ENCODE measurements at regions not wholly inside any gene's neighbourhood (a gene's known extent, or its start where the extent isn't known, plus 50 kb on each side); places are given as distances from the start of the nearest gene placed in this dataset.

- H3K79me2 ChIP-seq (ENCODE audit: low read length): no peaks in the 10 kb centered on the region
- H4K20me1 ChIP-seq (ENCODE audit: insufficient read depth, low read length): no peaks in the 10 kb centered on the region
- H3K9ac ChIP-seq (ENCODE audit: low read length): no peak overlapping the region
- H3F3A ChIP-seq (ENCODE audit: insufficient read depth, low read length): no peaks in the 10 kb centered on the region
- no peaks in the 10 kb centered on the region for H3K4me1 ChIP-seq (ENCODE audit: low read length)
- no peak overlapping the region for H2AFZ ChIP-seq (ENCODE audit: low read length)
- no peaks in the 10 kb centered on the region for H3K9me2 ChIP-seq (replicated peaks; ENCODE audit: insufficient read depth, low read length)
- no peak for DNase-seq
- no peak overlapping the region for H3K27ac ChIP-seq (ENCODE audit: low read length)
- no peaks in the 10 kb centered on the region for H3K27me3 ChIP-seq (replicated peaks; ENCODE audit: insufficient read depth, low read length)
- H3K4me2 ChIP-seq (ENCODE audit: low read depth, low read length): no peak overlapping the region
- no peaks in the 10 kb centered on the region for H3K9me3 ChIP-seq (replicated peaks; ENCODE audit: insufficient read depth, low read length)
- no peak for TF ChIP-seq EZH2phosphoT487 (IDR thresholded peaks at IDR 0.05; ENCODE audit: low read length)
- TF ChIP-seq CTCF (IDR thresholded peaks at IDR 0.05; ENCODE audit: low read length): no peak
- TF ChIP-seq EZH2 (optimal IDR thresholded peaks at IDR 0.05; ENCODE audit: low read depth, low read length): no peak
- H3K4me3 ChIP-seq (ENCODE audit: low read length): no peak overlapping the region
- no peaks in the 10 kb centered on the region for H3K36me3 ChIP-seq (replicated peaks; ENCODE audit: insufficient read depth, low read length)
Measured at GRCh38 chr18:57855551-57855950, 52.4 kb upstream of the ATP8B1 start.

- H3K4me1 ChIP-seq (ENCODE audit: low read length): no peaks in the 10 kb centered on the region
- H3F3A ChIP-seq (ENCODE audit: insufficient read depth, low read length): no peaks in the 10 kb centered on the region
- H3K36me3 ChIP-seq (replicated peaks; ENCODE audit: insufficient read depth, low read length): no peaks in the 10 kb centered on the region
- no peaks in the 10 kb centered on the region for H4K20me1 ChIP-seq (ENCODE audit: insufficient read depth, low read length)
- H3K79me2 ChIP-seq (ENCODE audit: low read length): no peaks in the 10 kb centered on the region
- H3K27ac ChIP-seq (ENCODE audit: low read length): no peak overlapping the region
- no peak for DNase-seq
- H2AFZ ChIP-seq (ENCODE audit: low read length): no peak overlapping the region
- no peaks in the 10 kb centered on the region for H3K9me3 ChIP-seq (replicated peaks; ENCODE audit: insufficient read depth, low read length)
- no peak overlapping the region for H3K9ac ChIP-seq (ENCODE audit: low read length)
- TF ChIP-seq EZH2phosphoT487 (IDR thresholded peaks at IDR 0.05; ENCODE audit: low read length) (no peak), EZH2 (optimal IDR thresholded peaks at IDR 0.05; ENCODE audit: low read depth, low read length) (no peak), CTCF (IDR thresholded peaks at IDR 0.05; ENCODE audit: low read length) (no peak)
- no peaks in the 10 kb centered on the region for H3K9me2 ChIP-seq (replicated peaks; ENCODE audit: insufficient read depth, low read length)
- H3K27me3 ChIP-seq (replicated peaks; ENCODE audit: insufficient read depth, low read length): no peaks in the 10 kb centered on the region
- no peak overlapping the region for H3K4me3 ChIP-seq (ENCODE audit: low read length)
- no peak overlapping the region for H3K4me2 ChIP-seq (ENCODE audit: low read depth, low read length)
Measured at GRCh38 chr18:57854726-57855125, 51.6 kb upstream of the ATP8B1 start.

GRCh38 chr18:57853864-57854263 is 50.7 kb upstream of the ATP8B1 start:
- Histone ChIP-seq H3K4me1 (ENCODE audit: low read length) (no peaks in the 10 kb centered on the region), H3K27ac (ENCODE audit: low read length) (no peak overlapping the region), H3K9ac (ENCODE audit: low read length) (no peak overlapping the region), H3K9me3 (replicated peaks; ENCODE audit: insufficient read depth, low read length) (no peaks in the 10 kb centered on the region), H3K4me2 (ENCODE audit: low read depth, low read length) (no peak overlapping the region), H2AFZ (ENCODE audit: low read length) (no peak overlapping the region), H3K36me3 (replicated peaks; ENCODE audit: insufficient read depth, low read length) (no peaks in the 10 kb centered on the region), H3K27me3 (replicated peaks; ENCODE audit: insufficient read depth, low read length) (no peaks in the 10 kb centered on the region), H4K20me1 (ENCODE audit: insufficient read depth, low read length) (no peaks in the 10 kb centered on the region), H3K79me2 (ENCODE audit: low read length) (no peaks in the 10 kb centered on the region), H3K4me3 (ENCODE audit: low read length) (no peak overlapping the region), H3F3A (ENCODE audit: insufficient read depth, low read length) (no peaks in the 10 kb centered on the region), H3K9me2 (replicated peaks; ENCODE audit: insufficient read depth, low read length) (no peaks in the 10 kb centered on the region)
- DNase-seq: no peak
- TF ChIP-seq EZH2 (optimal IDR thresholded peaks at IDR 0.05; ENCODE audit: low read depth, low read length): no peak
- TF ChIP-seq CTCF (IDR thresholded peaks at IDR 0.05; ENCODE audit: low read length): no peak
- TF ChIP-seq EZH2phosphoT487 (IDR thresholded peaks at IDR 0.05; ENCODE audit: low read length): no peak
